ENCODE measurements at regions not wholly inside any gene's neighbourhood (a gene's known extent, or its start where the extent isn't known, plus 50 kb on each side); places are given as distances from the start of the nearest gene placed in this dataset.

GRCh38 chr10:113285305-113285704 lies 267.5 kb upstream of the HABP2 start:
- no peak for DNase-seq (ENCODE audit: low read depth in 3 of 3, low spot score in 2 of 3)

- DNase-seq (ENCODE audit: low read depth in 3 of 3, low spot score in 2 of 3), result no peak
Measured at GRCh38 chr10:113287592-113287991, 265.3 kb upstream of the HABP2 start.

- no peak for DNase-seq (ENCODE audit: low read depth in 3 of 3, low spot score in 2 of 3)
Measured at GRCh38 chr10:113290137-113290536, 262.7 kb upstream of the HABP2 start.

- no peak for DNase-seq (ENCODE audit: low read depth in 3 of 3, low spot score in 2 of 3)
Measured at GRCh38 chr10:113291413-113291812, 261.4 kb upstream of the HABP2 start.

- DNase-seq (ENCODE audit: low read depth in 3 of 3, low spot score in 2 of 3), result no peak
Measured at GRCh38 chr10:113292086-113292485, 260.8 kb upstream of the HABP2 start.

- DNase-seq (ENCODE audit: low read depth in 3 of 3, low spot score in 2 of 3), result no peak
Measured at GRCh38 chr10:113292743-113293142, 260.1 kb upstream of the HABP2 start.

- DNase-seq (ENCODE audit: low read depth in 3 of 3, low spot score in 2 of 3), result no peak
Measured at GRCh38 chr10:113293167-113293566, 259.7 kb upstream of the HABP2 start.

GRCh38 chr10:113294868-113295267 lies 258.0 kb upstream of the HABP2 start:
- no peak for DNase-seq (ENCODE audit: low read depth in 3 of 3, low spot score in 2 of 3)

- no peak for DNase-seq (ENCODE audit: low read depth in 3 of 3, low spot score in 2 of 3)
Measured at GRCh38 chr10:113297226-113297625, 255.6 kb upstream of the HABP2 start.

GRCh38 chr10:113298616-113299015 lies 254.2 kb upstream of the HABP2 start:
- DNase-seq (ENCODE audit: low read depth in 3 of 3, low spot score in 2 of 3), result no peak

GRCh38 chr10:113300201-113300600 lies 252.7 kb upstream of the HABP2 start:
- DNase-seq (ENCODE audit: low read depth in 3 of 3, low spot score in 2 of 3), result no peak

- no peak for DNase-seq (ENCODE audit: low read depth in 3 of 3, low spot score in 2 of 3)
Measured at GRCh38 chr10:113300617-113301016, 252.2 kb upstream of the HABP2 start.

GRCh38 chr10:113301342-113301984 lies 251.4 kb upstream of the HABP2 start:
- DNase-seq (ENCODE audit: low read depth in 3 of 3, low spot score in 2 of 3), result no peak

- no peak for DNase-seq (ENCODE audit: low read depth in 3 of 3, low spot score in 2 of 3)
Measured at GRCh38 chr10:113302062-113302461, 250.8 kb upstream of the HABP2 start.

- no peak for DNase-seq (ENCODE audit: low read depth in 3 of 3, low spot score in 2 of 3)
Measured at GRCh38 chr10:113303544-113304146, 249.2 kb upstream of the HABP2 start.

GRCh38 chr10:113304726-113305125 lies 248.1 kb upstream of the HABP2 start:
- no peak for DNase-seq (ENCODE audit: low read depth in 3 of 3, low spot score in 2 of 3)

GRCh38 chr10:113305871-113306270 lies 247.0 kb upstream of the HABP2 start:
- DNase-seq (ENCODE audit: low read depth in 3 of 3, low spot score in 2 of 3), result no peak

GRCh38 chr10:113309791-113310190 lies 243.1 kb upstream of the HABP2 start:
- no peak for DNase-seq (ENCODE audit: low read depth in 3 of 3, low spot score in 2 of 3)

- DNase-seq (ENCODE audit: low read depth in 3 of 3, low spot score in 2 of 3), result no peak
Measured at GRCh38 chr10:113310347-113310746, 242.5 kb upstream of the HABP2 start.

GRCh38 chr10:113313048-113313602 lies 239.7 kb upstream of the HABP2 start:
- DNase-seq (ENCODE audit: low read depth in 3 of 3, low spot score in 2 of 3), result no peak

- DNase-seq (ENCODE audit: low read depth in 3 of 3, low spot score in 2 of 3), result no peak
Measured at GRCh38 chr10:113313722-113314121, 239.1 kb upstream of the HABP2 start.

- no peak for DNase-seq (ENCODE audit: low read depth in 3 of 3, low spot score in 2 of 3)
Measured at GRCh38 chr10:113316506-113316905, 236.3 kb upstream of the HABP2 start.
